ENCODE measurements at regions not wholly inside any gene's neighbourhood (a gene's known extent, or its start where the extent isn't known, plus 50 kb on each side); places are given as distances from the start of the nearest gene placed in this dataset.

GRCh38 chr1:2933431-2934155 lies 87.7 kb upstream of the ACTRT2 start:
- no peak for DNase-seq (ENCODE audit: low read depth in 3 of 3)

- DNase-seq (ENCODE audit: low read depth in 3 of 3): no peak
These were observed 87.1 kb upstream of the ACTRT2 start for GRCh38 chr1:2934156-2934540.

GRCh38 chr1:2934642-2935081 lies 86.6 kb upstream of the ACTRT2 start:
- no peak for DNase-seq (ENCODE audit: low read depth in 3 of 3)

- no peak for DNase-seq (ENCODE audit: low read depth in 3 of 3)
These were observed 86.1 kb upstream of the ACTRT2 start for GRCh38 chr1:2935184-2935583.

GRCh38 chr1:2935751-2936390 lies 85.4 kb upstream of the ACTRT2 start:
- no peak for DNase-seq (ENCODE audit: low read depth in 3 of 3)

GRCh38 chr1:2936559-2937515 lies 84.4 kb upstream of the ACTRT2 start:
- no peak for DNase-seq (ENCODE audit: low read depth in 3 of 3)

GRCh38 chr1:2937805-2938204 lies 83.5 kb upstream of the ACTRT2 start:
- DNase-seq (ENCODE audit: low read depth in 3 of 3): no peak

- no peak for DNase-seq (ENCODE audit: low read depth in 3 of 3)
These were observed 82.2 kb upstream of the ACTRT2 start for GRCh38 chr1:2939041-2939552.

- no peak for DNase-seq (ENCODE audit: low read depth in 3 of 3)
These were observed 81.1 kb upstream of the ACTRT2 start for GRCh38 chr1:2940178-2940577.

- no peak for DNase-seq (ENCODE audit: low read depth in 3 of 3)
These were observed 80.2 kb upstream of the ACTRT2 start for GRCh38 chr1:2941040-2941439.

GRCh38 chr1:2941907-2942306 lies 79.4 kb upstream of the ACTRT2 start:
- no peak for DNase-seq (ENCODE audit: low read depth in 3 of 3)

GRCh38 chr1:2942410-2942809 lies 78.9 kb upstream of the ACTRT2 start:
- no peak for DNase-seq (ENCODE audit: low read depth in 3 of 3)

- DNase-seq (ENCODE audit: low read depth in 3 of 3): no peak
These were observed 77.5 kb upstream of the ACTRT2 start for GRCh38 chr1:2943686-2944260.

- no peak for DNase-seq (ENCODE audit: low read depth in 3 of 3)
These were observed 76.6 kb upstream of the ACTRT2 start for GRCh38 chr1:2944705-2945104.

GRCh38 chr1:2945821-2946231 lies 75.4 kb upstream of the ACTRT2 start:
- DNase-seq (ENCODE audit: low read depth in 3 of 3): no peak

GRCh38 chr1:2946291-2946690 lies 75.0 kb upstream of the ACTRT2 start:
- DNase-seq (ENCODE audit: low read depth in 3 of 3): no peak

GRCh38 chr1:2946999-2947690 lies 74.1 kb upstream of the ACTRT2 start:
- DNase-seq (ENCODE audit: low read depth in 3 of 3): no peak

- no peak for DNase-seq (ENCODE audit: low read depth in 3 of 3)
These were observed 73.1 kb upstream of the ACTRT2 start for GRCh38 chr1:2948001-2948750.

GRCh38 chr1:2948751-2949680 lies 72.3 kb upstream of the ACTRT2 start:
- no peak for DNase-seq (ENCODE audit: low read depth in 3 of 3)
